HG02678 (cell line): ENCODE measurements at regions not wholly inside any gene's neighbourhood (a gene's known extent, or its start where the extent isn't known, plus 50 kb on each side); places are given as distances from the start of the nearest gene placed in this dataset.

Source experiments
- ATAC-seq: cut with Tn5 transposase; IDR thresholded peaks from one replicate; pipeline ENCODE4 v1.9.1; 2021; ENCODE audit warnings: mild to moderate bottlenecking, moderate library complexity; ENCODE audit not compliant: unreplicated experiment

GRCh38 chr6:93575495-93576267 is 156.3 kb upstream of the EPHA7 start:
- no peak for ATAC-seq

GRCh38 chr6:93574299-93574698 is 154.9 kb upstream of the EPHA7 start:
- ATAC-seq = no peak

- ATAC-seq = no peak
These were observed 152.0 kb upstream of the EPHA7 start for GRCh38 chr6:93571346-93571745.

GRCh38 chr6:93568169-93568568 is 148.8 kb upstream of the EPHA7 start:
- ATAC-seq = no peak

- no peak for ATAC-seq
These were observed 147.8 kb upstream of the EPHA7 start for GRCh38 chr6:93567164-93567563.

GRCh38 chr6:93566285-93566684 is 146.9 kb upstream of the EPHA7 start:
- ATAC-seq = no peak

- no peak for ATAC-seq
These were observed 143.2 kb upstream of the EPHA7 start for GRCh38 chr6:93562582-93562981.

- no peak for ATAC-seq
These were observed 135.9 kb upstream of the EPHA7 start for GRCh38 chr6:93555292-93555691.

- no peak for ATAC-seq
These were observed 134.7 kb upstream of the EPHA7 start for GRCh38 chr6:93554018-93554417.

GRCh38 chr6:93550551-93551276 is 131.4 kb upstream of the EPHA7 start:
- ATAC-seq = no peak

- ATAC-seq = no peak
These were observed 130.5 kb upstream of the EPHA7 start for GRCh38 chr6:93549868-93550267.

- no peak for ATAC-seq
These were observed 105.5 kb upstream of the EPHA7 start for GRCh38 chr6:93524671-93525451.

GRCh38 chr6:93523365-93523764 is 104.0 kb upstream of the EPHA7 start:
- no peak for ATAC-seq

- ATAC-seq = no peak
These were observed 97.1 kb upstream of the EPHA7 start for GRCh38 chr6:93516441-93516840.

GRCh38 chr6:93515736-93516135 is 96.4 kb upstream of the EPHA7 start:
- ATAC-seq = no peak

GRCh38 chr6:93498713-93499112 is 79.4 kb upstream of the EPHA7 start:
- ATAC-seq = no peak

GRCh38 chr6:93496548-93496947 is 77.2 kb upstream of the EPHA7 start:
- ATAC-seq = no peak

GRCh38 chr6:93494057-93494456 is 74.7 kb upstream of the EPHA7 start:
- ATAC-seq = no peak

GRCh38 chr6:93474733-93475179 is 55.4 kb upstream of the EPHA7 start:
- no peak for ATAC-seq

GRCh38 chr6:93471281-93471680 is 51.9 kb upstream of the EPHA7 start:
- ATAC-seq = no peak
